GM19463 (cell line): ENCODE measurements at regions not wholly inside any gene's neighbourhood (a gene's known extent, or its start where the extent isn't known, plus 50 kb on each side); places are given as distances from the start of the nearest gene placed in this dataset.
A peak's percentile ranks its signal among the peaks of the same experiment; 100 is the strongest.

Experiments
- ATAC-seq: cut with Tn5 transposase; IDR thresholded peaks from one replicate; pipeline ENCODE4 v1.9.1; 2021; ENCODE audit warnings: mild to moderate bottlenecking, moderate library complexity; ENCODE audit not compliant: unreplicated experiment

DNA sequence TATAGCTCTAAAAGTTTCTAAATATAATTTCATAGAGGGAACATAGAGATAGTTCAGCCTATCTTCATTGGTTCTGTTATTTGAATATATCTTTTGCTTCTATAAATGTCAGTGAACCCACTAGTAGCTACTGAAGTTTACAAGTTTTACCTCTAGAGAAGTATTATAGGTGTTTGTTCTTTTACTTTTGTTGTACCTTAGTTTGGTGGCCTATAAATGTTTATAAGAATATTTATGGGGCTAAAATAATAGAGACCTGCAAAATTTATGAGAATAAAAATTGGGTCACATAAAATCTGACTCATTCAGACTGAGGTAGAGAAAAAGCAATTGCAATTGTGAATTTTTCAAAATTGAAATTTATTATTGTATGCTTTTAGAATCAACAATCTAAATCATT lies 162.6 kb downstream of the SERPINI1 start:
- no peak for ATAC-seq

DNA sequence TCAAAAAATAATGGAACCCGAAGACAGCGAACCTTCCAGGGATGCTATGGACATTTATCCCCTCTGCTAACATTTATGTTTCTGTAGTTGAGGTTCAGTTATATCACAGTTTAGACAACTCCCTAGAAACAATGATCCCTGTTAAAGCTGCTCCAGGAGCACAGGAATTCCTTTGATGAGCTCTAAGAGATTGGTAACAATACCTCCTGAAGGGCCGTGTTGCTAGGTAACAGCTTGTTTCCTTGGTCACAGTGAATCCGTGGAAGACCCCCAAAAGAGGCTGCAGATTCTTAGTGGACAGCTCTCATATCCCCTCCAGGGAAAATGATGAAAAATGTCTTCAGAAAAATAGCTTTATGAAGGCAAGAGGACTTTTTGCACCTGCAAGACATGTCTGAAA lies 160.2 kb downstream of the SERPINI1 start:
- ATAC-seq, result no peak

DNA sequence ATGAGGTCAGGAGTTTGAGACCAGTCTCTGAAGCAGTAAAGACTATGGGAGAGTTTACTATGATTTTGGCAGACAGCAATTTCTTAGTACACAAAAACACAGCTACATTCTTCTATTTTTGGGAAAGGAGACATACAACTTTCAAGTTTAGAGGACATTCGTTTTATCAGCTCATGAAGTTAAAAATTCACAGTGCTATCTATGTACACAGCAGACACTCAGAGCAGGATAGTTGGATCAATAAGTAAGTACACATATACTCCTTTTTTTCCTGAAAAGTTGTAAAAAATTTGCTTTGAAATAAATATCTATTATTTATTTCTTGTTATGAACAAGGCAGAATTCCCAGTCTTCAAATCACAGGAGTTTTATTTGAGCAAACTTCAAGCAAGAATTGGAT lies 159.7 kb downstream of the SERPINI1 start:
- ATAC-seq, result no peak

DNA sequence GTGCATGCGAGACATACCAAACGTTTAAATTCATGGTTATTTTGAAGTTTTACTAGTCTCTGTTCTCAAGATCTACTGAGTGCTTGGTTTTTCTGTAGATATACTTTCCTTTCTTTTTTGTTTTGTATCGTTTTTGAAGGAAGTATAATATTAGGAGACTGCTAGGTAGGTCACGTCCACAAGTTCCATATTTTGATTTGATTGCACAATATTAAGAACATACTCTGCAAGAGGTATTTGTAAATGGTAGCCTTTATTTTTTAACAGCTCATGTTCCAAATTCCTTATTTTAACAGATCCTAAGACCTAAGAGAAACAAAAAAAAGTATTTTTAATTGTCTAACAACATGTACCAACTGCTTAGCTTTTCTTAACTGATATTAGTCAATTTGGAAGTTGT lies 156.7 kb downstream of the SERPINI1 start:
- ATAC-seq, result no peak

DNA sequence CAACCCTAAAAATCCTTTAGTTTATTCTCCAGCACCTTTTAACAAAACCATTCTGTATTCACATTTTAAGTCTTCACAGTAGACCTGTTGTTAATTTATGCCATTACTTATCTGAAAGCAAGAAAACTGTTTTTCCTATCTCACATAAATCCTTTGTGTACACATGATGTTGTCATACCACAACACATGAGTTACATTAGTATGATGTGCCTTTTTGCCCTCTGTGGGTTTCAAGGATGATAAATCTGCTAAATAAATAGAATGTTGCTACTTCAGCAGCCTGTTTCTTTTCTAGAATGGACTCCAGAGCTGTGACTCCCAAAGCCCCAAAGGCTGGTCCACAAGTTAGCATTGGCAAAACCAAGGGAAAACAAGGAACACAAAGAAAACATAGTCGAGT lies 151.6 kb downstream of the SERPINI1 start:
- ATAC-seq, result no peak

DNA sequence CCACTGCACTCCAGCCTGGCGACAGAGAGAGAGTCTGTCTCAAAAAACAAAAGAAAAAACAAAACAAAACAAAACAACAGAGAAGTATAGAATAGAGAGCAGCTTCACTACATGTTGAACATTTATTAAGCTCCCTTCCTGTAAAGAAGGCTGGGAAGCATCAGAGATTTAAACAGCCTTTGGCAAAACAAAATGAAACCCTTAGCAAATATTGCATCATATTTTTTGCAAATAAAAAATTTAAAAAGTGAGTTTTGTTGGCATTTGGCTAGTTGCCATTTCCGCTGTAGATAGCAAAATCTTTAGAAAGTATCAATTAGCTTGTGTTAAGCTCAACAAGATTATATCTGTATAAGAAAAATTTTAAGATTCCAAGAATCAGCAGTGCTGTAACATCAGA lies 151.2 kb downstream of the SERPINI1 start:
- ATAC-seq, result no peak

DNA sequence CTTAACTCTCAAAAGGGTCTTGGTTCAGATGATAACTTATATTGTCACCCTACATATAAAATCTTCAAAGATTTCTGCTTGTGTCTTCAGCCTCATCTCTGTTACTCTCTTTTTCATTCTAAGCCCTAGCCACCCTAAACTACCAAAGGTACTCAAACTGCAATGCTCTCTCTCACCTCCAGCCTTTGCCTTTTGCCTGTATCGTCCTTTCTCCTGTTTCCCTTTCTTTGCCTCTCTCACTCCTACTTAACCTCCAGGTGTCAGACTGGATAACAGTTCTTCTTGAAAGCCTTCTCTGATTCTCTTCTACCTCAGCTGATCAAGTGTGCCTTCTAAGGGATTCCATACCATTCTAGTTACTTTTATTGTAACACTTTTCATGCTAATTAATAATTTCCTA lies 149.8 kb downstream of the SERPINI1 start:
- ATAC-seq, result no peak

DNA sequence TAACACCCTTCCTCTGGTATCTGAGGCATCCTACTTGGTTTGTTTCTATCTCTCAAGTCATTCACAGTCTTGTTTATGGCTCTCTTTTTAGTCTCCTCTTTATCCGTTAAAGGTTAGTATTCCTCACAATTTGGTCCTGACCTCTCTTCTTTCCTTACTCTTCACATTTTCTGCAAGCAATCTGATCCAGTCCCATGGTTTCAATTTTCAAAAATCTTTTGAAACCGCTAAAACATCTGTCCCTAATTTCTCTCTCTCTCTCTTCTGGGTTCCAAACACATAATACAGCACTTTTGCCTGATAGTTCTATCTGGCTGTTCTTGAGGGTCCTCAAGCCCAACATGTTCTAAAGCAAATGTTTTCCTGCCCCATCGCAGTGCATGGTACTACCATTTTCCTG lies 149.0 kb downstream of the SERPINI1 start:
- ATAC-seq, result no peak

DNA sequence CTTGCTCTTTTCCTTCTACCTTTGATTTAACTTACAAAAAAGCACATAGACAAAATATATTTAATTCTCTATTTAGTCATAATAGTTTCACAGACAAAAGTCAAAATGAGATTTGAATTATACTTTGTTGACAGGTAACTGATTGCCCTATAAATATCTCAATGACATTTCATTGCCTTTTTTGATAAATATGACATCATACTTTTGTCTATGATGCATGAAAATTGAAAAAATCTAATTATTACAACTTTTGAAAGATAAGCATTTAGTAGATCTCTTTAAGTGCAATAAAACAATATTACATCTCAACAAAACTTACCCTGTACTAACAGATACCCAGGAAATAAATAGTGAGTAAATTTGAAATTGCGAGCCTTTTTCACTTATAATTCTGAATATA lies 147.9 kb downstream of the SERPINI1 start:
- ATAC-seq, result no peak

DNA sequence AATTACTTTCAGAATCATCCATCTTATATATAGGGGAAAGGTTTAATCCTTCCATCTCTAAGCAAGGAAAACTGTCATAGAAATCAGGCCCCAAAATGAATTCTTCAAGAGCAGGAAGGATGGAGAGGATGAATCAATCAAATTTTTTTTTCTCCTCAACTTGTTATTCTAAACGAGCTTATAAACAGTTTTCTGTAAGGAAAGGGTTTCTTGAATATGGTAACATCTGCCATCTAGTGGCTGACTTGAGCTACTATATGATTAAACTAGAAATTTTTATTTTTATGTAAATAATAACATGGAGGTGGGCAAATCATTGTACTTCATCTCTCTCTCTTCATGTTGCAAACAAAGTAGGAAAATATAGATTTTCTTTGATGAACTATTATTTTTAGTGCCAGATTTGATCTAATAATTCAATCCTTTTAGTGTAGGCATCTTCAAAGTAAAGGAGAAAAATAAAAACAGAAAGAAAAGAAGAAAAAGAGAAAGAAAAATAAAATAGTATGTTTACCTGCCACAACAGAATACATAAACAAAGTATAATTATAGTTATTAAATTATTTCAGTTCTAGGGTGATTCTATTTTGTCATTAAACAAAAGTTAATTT lies 146.6 kb downstream of the SERPINI1 start:
- peak; percentile 75 for ATAC-seq

DNA sequence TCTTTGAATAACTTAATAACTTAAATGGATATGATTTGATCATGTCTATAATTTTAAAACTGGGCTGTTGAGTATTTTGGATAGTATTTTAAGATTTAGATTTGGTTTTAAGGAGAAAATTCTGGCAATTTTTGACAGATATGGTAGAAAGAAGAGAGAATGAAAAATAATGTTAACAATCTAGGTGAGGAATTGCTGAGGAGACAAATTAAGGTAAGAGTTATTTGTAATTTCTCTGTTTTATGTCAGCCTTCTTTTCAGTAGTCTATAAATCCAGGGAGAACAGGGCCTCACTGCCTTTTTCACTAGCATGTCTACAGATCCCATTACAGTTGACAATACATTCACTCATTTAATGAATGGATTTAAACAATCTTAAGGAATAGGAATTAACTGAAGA lies 144.7 kb downstream of the SERPINI1 start:
- ATAC-seq, result no peak

DNA sequence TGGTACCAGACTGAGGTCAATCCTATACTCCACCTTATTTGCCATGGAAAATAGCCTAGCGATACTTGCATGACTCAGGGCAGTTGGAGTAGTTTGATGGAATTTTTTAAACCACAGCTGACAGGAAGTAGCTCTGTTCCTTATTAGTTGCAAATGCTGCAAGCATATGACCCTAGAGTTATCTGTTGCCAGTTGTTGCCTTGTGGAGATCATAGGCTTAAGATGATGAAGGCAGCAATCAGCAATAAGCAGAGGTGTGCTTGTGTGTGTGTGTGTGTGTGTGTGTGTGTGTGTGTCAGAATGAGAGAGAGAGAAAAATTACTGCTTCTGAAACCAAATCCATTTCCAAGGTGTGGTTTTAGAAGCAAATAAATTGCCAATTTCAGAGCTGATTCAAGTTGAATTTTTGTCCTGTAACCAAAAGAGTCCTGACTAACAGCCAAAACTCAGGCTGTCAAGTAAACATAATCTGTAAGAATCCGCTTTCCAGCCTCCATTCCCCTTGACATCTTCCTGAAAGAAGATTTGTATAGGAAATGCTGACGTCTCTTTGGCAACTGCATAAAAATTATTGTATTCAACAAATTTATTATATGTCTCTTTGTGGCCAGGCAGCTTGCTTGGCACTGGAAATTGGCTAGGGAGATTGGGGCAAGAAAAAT lies 141.2 kb downstream of the SERPINI1 start:
- no peak for ATAC-seq
